GM12878 (cell line): ENCODE measurements at regions not wholly inside any gene's neighbourhood (a gene's known extent, or its start where the extent isn't known, plus 50 kb on each side); places are given as distances from the start of the nearest gene placed in this dataset.

Experiments
- ATAC-seq: fragments of 200-7000 bp; cut with Tn5 transposase; 3 replicates; pipeline ENCODE4 v1.9.1; 2020; ENCODE audit warnings: mild to moderate bottlenecking, moderate library complexity
- BruUV-seq: library from RNA; stranded (reverse); fragments of 400-500 nt; replicated peaks from 2 replicates; lab custom pipeline; 2021; lab: Mats Ljungman, UMichigan
- CTCF ChIA-PET: fragments of 300-600 bp; sonication (Branson Sonifier 250); formaldehyde crosslinking; extraction: SDS; loops from one replicate; lab custom pipeline; 2021; ENCODE audit warnings: inconsistent platforms; lab: Yijun Ruan, JAX
- POLR2A ChIA-PET: fragments of 350-600 bp; formaldehyde crosslinking; extraction: SDS; loops from one replicate; lab custom pipeline; 2021; ENCODE audit warnings: inconsistent platforms; lab: Charles Lee
- RAD21 ChIA-PET: fragments of 300-600 bp; sonication (Branson Sonifier 250); formaldehyde crosslinking; loops from one replicate; lab custom pipeline; 2023; ENCODE audit warnings: antibody characterized with exemption; ENCODE audit not compliant: unreplicated experiment; lab: Charles Lee
- SMC1A ChIA-PET: fragments of 300-600 bp; sonication (Branson Sonifier 250); formaldehyde crosslinking; loops from one replicate; lab custom pipeline; 2023; ENCODE audit not compliant: unreplicated experiment, uncharacterized antibody; lab: Charles Lee
- DNase-seq: peaks from one replicate; pipeline ENCODE4 v3.0.0-alpha.2; 2011; ENCODE audit warnings: low read depth, low spot score
- FAIRE-seq: peaks from 3 replicates; lab custom pipeline; 2011; peaks lifted over from hg19 to GRCh38; lab: Jason Lieb, UNC
- H2AFZ ChIP-seq: 2 replicates; pipeline ENCODE4 v1.6.0; 2011; ENCODE audit warnings: low read depth, low read length, control low read depth; ENCODE audit not compliant: control insufficient read depth
- H3K27ac ChIP-seq: 2 replicates; pipeline ENCODE4 v1.5.1; 2011; ENCODE audit warnings: control low read depth; ENCODE audit not compliant: control insufficient read depth, insufficient read depth
- H3K27me3 ChIP-seq, 2 experiments: replicated peaks in 1 of 2; 2 replicates each; pipeline versions ENCODE4 v1.6.0 to v1.6.1; 2011; ENCODE audit warnings: low read length in 1 of 2; ENCODE audit not compliant: control insufficient read depth in 2 of 2, insufficient read depth in 2 of 2
- H3K36me3 ChIP-seq, 2 experiments: 2 replicates each; pipeline ENCODE4 v1.5.1; 2011; ENCODE audit warnings: low read length in 1 of 2; ENCODE audit not compliant: control insufficient read depth in 2 of 2, insufficient read depth in 2 of 2
- H3K4me1 ChIP-seq: 2 replicates; pipeline ENCODE4 v1.6.1; 2011; ENCODE audit warnings: mild to moderate bottlenecking, low read length, moderate library complexity, mixed read lengths; ENCODE audit not compliant: control insufficient read depth, insufficient read depth
- H3K4me2 ChIP-seq: 2 replicates; pipeline ENCODE4 v1.6.0; 2011; ENCODE audit warnings: control low read depth; ENCODE audit not compliant: control insufficient read depth, insufficient read depth
- H3K4me3 ChIP-seq: fragments of 200-600 bp; sonication (generic); 2 replicates; pipeline ENCODE4 v1.5.1; 2016
- H3K79me2 ChIP-seq: 2 replicates; pipeline ENCODE4 v1.6.0; 2011; ENCODE audit warnings: low read length; ENCODE audit not compliant: control insufficient read depth, insufficient read depth
- H3K9ac ChIP-seq: 2 replicates; pipeline ENCODE4 v1.8.0; 2011; ENCODE audit warnings: low read length, control low read depth, mixed read lengths; ENCODE audit not compliant: control insufficient read depth, insufficient read depth
- H3K9me3 ChIP-seq: replicated peaks from 3 replicates; pipeline ENCODE4 v1.5.1; 2011; ENCODE audit warnings: mild to moderate bottlenecking, low read length; ENCODE audit not compliant: control insufficient read depth, insufficient read depth
- H4K20me1 ChIP-seq: 2 replicates; pipeline ENCODE4 v1.6.0; 2011; ENCODE audit not compliant: control insufficient read depth, insufficient read depth
- BMI1 ChIP-seq: fragments of 450-650 bp; IDR thresholded peaks from 2 replicates; pipeline ENCODE4 v1.6.1; 2016; ENCODE audit warnings: mild to moderate bottlenecking, moderate library complexity, borderline replicate concordance
- CEBPZ ChIP-seq: fragments of 150-350 bp; IDR thresholded peaks from 2 replicates; pipeline ENCODE4 v1.6.1; 2016; ENCODE audit warnings: low read depth, low read length
- CHD2 ChIP-seq: IDR thresholded peaks from 2 replicates; pipeline ENCODE4 v1.6.1; 2011; ENCODE audit warnings: low read depth, low read length, improper control_type of control experiment, borderline replicate concordance
- CUX1 ChIP-seq: IDR thresholded peaks from 2 replicates; pipeline ENCODE4 v1.6.1; 2012; ENCODE audit warnings: improper control_type of control experiment, low read depth, low read length; ENCODE audit not compliant: insufficient replicate concordance
- LARP7 ChIP-seq: fragments of 450-650 bp; IDR thresholded peaks from 2 replicates; pipeline ENCODE4 v1.6.1; 2017; ENCODE audit warnings: mild to moderate bottlenecking
- NR2C1 ChIP-seq: fragments of 450-650 bp; IDR thresholded peaks from 2 replicates; pipeline ENCODE4 v1.6.1; 2017; ENCODE audit warnings: antibody characterized with exemption, mild to moderate bottlenecking, moderate library complexity
- PAX8 ChIP-seq: fragments of 450-650 bp; IDR thresholded peaks from 2 replicates; pipeline ENCODE4 v1.6.1; 2017; ENCODE audit warnings: mild to moderate bottlenecking, moderate library complexity
- RUNX3 ChIP-seq: IDR thresholded peaks from 2 replicates; pipeline ENCODE4 v1.6.1; 2012; ENCODE audit warnings: low read length, inconsistent platforms
- SMAD5 ChIP-seq: IDR thresholded peaks from 2 replicates; pipeline ENCODE4 v1.6.1; 2016; ENCODE audit warnings: antibody characterized with exemption, low read depth
- TBL1XR1 ChIP-seq: IDR thresholded peaks from 2 replicates; pipeline ENCODE4 v1.6.1; 2012; ENCODE audit warnings: low read depth, low read length, improper control_type of control experiment
- USF1 ChIP-seq: IDR thresholded peaks from 2 replicates; pipeline ENCODE4 v1.6.1; 2011; ENCODE audit warnings: borderline replicate concordance, low read depth, mild to moderate bottlenecking, moderate library complexity, mixed read lengths, low read length; ENCODE audit not compliant: insufficient read depth; ENCODE audit errors: extremely low read length
- ZBTB4 ChIP-seq: fragments of 450-650 bp; formaldehyde crosslinking; IDR thresholded peaks from 2 replicates; pipeline ENCODE4 v1.4.0; 2022; ENCODE audit warnings: mild to moderate bottlenecking, moderate library complexity
- WGBS: methylation state at CpG from one replicate; pipeline ENCODE4 v1.1.6; 2016; ENCODE audit warnings: low lambda C conversion rate; ENCODE audit not compliant: insufficient replicate concordance, insufficient coverage; ENCODE audit errors: missing lambda C conversion rate; 5-methylcytosine and 5-hydroxymethylcytosine counted together
- in situ Hi-C: fragments of 300-500 bp; cut with MboI; formaldehyde crosslinking; loops from 9 replicates; pipeline ENCODE4 v1.14.3; 2018; ENCODE audit warnings: mixed read lengths
- intact Hi-C: fragments of 100-400 bp; cut with micrococcal nuclease; formaldehyde crosslinking; loops from one replicate; pipeline ENCODE4 v1.14.2; 2022; ENCODE audit not compliant: unreplicated experiment

GRCh38 chr14:38425324-38425976 lies 169.6 kb upstream of the CLEC14A start:
- no peak for FAIRE-seq
- SMC1A ChIA-PET, result no interaction called here
- TF ChIP-seq USF1 (no peak), CEBPZ (no peak), NR2C1 (no peak), SMAD5 (no peak), RUNX3 (no peak), CHD2 (no peak), ZBTB4 (CRISPR knock-in tag) (no peak), BMI1 (no peak), CUX1 (no peak), TBL1XR1 (no peak), LARP7 (no peak), PAX8 (no peak)

More at GRCh38 chr14:38425324-38425976, 169.6 kb upstream of the CLEC14A start:
- RAD21 ChIA-PET, result no interaction called here
- in situ Hi-C loops, result no loop called here
- no TSS peak for BruUV-seq
- 19% methylated on average over 5 of the region's 5 CpGs for WGBS
- Histone ChIP-seq H3K79me2 (no peaks in the 10 kb centered on the region), H2AFZ (no peak overlapping the region), H3K9me3 (no peaks in the 10 kb centered on the region), H3K4me1 (no peaks in the 10 kb centered on the region), H3K27ac (no peak overlapping the region), H3K4me3 (no peak overlapping the region), H3K9ac (no peak overlapping the region), H3K4me2 (no peak overlapping the region), H3K27me3 (no peaks in the 10 kb centered on the region), H4K20me1 (no peaks in the 10 kb centered on the region), H3K36me3 (no peaks in the 10 kb centered on the region)
- POLR2A ChIA-PET, result no interaction called here
- CTCF ChIA-PET, result no interaction called here
- no peak for ATAC-seq
- intact Hi-C loops, result no loop called here
- DNase-seq, result no peak
